ENCODE measurements at regions not wholly inside any gene's neighbourhood (a gene's known extent, or its start where the extent isn't known, plus 50 kb on each side); places are given as distances from the start of the nearest gene placed in this dataset.

DNA sequence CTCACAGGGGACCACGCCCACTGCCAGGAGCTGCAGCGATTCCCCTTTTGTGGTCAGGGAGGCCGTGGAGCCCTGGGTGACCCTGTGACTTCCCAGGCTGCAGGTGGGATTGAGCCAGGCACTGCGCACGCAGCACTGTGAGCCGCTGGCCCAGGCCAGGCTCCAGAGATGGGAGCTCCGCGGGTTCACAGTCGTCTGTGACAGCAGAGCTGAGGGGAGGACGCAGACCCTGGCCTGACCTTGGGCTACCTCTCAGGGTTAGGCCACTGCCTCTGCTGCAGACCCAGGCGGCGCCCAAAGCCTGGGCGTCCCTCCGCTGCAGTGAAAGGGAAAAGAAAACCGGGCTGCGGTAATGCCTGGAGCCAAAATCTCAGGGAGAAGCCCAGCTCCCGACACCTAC, 107.5 kb upstream of the GPR26 start:
- peak; percentile 36 for DNase-seq (ENCODE audit: low spot score)

DNA sequence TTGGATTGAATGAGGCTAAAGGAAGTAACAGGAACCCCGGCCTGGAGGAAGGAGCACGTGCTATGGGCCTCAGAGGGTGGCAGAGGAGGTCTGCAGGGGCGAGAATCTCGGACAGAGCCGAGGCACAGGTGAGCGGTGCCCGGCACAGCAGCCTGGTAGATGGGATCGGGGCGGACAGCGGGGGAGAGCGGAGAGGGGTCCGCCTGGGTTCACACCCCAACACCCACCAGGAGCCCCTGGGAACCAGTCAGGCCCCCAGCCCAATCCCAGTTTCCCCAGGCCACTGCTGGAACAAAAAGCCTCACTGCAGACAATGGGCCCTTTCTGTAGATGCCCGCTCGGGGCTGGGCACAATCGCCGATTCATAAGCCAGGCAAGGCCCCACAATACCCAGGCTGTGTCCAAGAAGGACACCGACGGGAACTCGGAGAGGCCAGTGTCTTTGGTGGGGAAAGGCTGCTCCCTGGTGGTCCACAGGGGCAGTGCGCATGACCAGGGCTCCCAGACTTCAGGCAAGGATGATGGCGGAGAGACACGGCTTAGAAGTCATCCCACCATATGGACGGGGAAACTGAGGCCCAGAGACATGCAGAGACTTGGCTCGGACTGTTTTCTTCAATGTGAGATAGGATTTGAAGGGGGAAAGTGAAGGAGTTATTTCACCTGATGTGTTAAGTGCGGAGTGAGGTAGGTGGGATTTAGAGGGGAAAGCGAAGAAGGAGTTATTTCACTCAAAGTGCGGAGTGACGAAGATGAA, 106.9 kb upstream of the GPR26 start:
- peak; percentile 82 for DNase-seq (ENCODE audit: low spot score)

DNA sequence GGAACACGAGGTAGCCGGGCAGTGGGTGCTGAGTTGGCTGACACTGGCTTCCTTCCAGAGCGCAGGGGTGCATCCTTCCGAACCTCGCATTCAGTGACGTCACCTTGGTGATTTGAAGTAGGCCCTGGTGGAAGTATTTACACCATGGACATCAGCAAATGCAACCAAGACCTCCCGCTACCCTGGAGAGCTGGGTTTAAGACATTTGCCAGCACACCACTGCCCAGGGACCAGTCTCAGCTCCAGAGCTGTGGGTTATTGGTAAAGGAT, 106.4 kb upstream of the GPR26 start:
- no peak for DNase-seq (ENCODE audit: low spot score)

DNA sequence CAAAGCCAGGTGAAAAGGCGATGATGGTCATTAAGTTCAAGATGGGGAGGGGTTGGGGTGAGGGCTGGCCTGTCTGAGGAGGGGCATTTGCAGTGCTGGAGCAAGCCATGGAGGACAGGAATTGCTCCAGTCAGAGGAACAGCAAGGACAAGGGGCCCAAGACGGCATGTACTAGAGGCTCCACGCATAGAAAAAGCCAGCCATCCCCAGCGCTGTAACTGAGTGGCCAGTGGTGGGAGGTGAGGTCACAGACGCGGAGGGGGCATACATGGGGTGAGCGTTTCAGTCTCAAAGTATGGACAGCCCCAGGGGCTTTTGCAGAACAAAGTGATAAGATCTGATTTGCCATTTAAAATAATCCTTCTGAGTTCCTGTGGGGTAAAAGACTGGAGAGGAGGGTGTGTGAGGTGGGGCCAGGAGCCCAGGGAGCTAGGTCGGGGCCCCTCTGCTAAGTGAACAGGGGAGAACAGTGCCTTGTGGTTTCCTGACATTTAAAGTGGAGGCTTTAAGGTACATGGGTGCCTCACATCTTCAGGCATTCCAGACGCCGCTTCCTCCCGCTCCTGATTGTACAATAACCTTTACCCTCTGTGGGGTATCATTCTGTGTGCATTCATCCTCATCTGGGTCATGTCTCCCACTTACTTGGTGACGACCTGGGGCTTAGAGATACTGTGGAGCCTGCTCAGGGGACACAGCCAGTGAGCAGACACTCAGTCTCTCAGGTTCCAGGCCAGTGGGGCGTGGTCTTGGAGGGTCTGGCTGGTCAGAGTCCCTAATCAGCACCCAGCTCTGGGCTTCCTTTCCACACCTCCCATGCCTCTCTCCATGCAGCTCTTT, 105.6 kb upstream of the GPR26 start:
- DNase-seq (ENCODE audit: low spot score) = peak; percentile 36

DNA sequence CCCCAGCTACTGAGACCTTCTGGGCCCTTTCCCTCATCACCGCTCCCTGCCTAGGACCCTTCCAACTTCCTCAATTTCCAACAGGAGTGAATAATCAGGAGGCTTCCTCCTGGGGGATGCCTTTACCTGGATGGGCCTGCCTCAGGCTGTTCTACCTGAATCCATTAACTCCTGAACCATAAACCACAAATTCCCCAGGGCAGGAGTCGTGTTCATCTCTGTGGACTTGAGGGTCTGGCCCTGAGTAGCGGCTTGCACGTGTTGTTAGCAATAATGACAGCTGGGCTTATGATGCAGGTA, 105.1 kb upstream of the GPR26 start:
- DNase-seq (ENCODE audit: low spot score) = peak; percentile 55

DNA sequence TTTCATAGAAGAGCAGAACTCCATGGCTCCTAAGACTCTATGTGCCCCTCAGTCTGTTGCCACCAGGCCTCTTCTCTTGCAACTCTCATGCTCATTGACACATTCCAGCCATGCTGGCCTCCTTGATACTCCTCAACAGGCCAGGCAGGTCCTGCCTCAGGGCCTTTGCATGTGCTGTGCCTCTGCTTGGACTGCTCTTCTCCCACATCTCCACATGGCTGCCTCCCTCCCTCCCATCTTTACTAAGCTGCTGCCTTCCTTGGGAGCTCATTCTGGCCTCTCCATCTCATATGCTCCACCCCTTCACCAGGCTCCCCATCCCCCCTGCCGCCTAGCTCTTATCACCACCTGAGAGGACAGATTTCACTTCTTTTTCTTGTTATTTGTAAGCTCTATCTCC, 103.8 kb upstream of the GPR26 start:
- DNase-seq (ENCODE audit: low spot score) = peak; percentile 42

DNA sequence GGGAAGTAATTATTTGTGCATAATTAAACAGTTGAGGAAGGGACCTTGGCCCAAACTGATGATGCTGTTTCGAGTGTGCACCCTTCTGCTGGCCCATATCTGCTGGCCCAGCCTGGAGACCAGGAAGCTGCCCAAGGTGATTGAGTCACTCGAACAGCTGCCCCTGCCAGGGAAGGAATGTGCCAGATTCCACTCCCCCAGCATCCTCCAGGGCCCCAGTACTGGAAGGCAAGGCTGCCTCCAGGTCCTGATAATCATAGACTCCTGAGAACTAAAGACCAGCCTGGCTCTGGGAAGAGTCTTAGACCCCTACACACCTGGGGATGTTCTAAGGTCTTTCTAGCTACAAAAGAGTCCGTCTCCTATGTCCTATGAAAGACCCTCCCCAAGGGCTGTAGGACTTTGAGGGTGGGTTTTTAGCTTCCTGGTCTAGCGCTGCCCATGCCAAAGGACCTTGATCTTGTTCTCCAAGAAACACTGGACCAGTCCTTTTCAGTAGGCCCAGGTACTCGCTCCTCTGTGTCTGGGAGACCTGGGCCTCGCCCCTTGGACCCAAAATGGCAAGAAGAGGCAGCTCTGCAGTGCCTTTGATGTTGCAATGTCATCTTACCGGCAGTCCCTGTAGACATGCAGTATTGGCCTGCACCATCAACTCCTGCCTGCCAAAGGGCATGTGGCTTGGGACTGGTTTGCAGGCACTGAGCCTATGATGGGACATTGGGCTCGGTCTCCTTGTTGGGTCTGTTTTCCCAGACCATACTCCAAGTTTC, 103.2 kb upstream of the GPR26 start:
- DNase-seq (ENCODE audit: low spot score) = peak; percentile 20

DNA sequence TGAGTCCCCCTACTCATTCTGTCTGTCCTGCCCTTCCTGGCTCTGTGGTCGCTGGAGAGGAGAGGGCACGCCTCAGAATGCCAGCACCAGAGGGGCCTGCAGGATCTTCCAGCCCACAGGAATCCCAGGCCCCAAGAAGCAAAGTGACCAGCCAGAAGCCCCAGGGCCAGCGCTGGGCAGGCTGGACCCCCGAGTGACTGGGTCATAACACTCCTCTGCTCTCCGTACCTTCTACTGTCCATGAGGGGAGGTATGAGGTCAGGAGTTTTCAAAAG, 102.6 kb upstream of the GPR26 start:
- peak; percentile 14 for DNase-seq (ENCODE audit: low spot score)

DNA sequence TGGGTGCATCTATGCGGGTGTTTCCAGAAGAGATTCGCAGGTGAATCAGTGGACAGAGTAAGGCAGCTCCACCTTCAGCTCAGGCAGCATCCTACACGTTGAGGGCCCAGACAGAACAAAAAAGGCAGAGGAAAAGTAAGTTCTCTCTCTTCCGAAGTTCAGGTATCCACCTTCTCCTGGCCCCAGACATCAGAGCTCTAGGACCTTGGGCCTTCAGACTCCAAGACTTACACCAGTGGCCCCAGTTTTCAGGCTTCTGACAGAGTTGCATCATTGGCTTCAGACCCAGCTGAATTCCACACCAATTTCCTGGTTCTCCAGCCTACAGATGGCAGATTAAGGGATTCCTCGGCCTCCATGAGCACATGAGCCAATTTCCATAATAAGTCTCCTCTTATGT, 102.2 kb upstream of the GPR26 start:
- peak; percentile 37 for DNase-seq (ENCODE audit: low spot score)

DNA sequence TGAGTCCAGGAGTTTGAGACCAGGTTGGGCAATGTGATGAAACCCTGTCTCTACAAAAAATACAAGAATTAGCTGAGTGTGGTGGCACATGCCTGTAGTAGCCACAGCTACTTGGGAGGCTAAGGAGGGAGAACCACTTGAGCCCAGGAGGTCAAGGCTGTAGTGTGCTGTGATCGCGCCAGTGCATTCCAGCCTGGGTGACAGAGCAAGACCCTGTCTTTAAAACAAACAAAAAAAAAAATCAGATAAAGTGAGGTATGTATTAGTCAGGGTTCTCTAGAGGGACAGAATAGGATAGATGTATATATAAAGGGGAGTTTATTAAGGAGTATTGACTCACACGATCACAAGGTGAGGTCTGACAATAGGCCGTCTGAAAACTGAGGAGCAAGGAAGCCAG, 101.5 kb upstream of the GPR26 start:
- no peak for DNase-seq (ENCODE audit: low spot score)

DNA sequence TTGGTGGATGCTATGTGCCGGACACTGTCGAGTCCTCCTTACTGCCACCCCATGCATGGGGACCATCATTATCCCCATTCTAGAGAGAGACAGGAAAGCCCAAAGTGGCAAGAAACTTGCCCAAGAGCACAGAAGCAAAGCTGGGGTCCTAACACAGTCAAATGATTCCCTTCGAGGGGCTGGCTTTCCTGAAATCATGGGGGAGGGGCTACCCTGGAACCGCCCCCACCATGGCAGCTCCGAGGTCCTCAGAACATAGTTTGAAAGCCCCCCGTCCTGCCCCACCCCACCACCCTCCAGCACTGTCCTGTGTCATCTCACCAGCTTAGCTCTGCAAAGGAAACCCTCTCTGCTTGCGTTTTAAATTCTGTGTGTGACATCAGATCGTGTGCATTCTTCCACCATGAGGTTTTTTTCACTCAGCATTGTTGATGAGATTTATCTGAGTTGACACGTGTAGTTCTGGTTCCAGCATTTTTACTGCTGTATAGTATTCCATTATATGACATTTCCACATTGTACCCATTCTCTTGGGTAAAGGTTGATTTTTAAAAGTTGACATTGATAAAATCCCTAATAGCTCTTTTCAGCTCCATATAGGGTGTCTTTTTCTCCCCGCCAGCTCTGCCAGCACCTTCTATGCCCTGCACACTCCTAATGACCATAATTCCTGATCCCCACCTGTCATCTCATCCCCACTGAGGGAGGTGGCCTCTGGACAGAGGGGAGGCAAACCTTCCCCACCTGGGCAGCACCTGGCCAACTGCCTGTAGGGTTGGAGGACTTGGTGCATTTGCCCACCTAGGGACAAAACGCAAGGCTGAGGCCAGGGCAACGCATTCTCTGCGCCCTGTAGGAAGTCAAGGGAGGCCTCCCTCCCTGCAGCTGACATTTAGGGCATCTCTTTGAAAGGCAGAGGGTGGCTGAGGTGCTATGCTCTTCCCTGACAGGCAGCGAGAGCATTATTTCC, 100.2 kb upstream of the GPR26 start:
- peak; percentile 49 for DNase-seq (ENCODE audit: low spot score)

DNA sequence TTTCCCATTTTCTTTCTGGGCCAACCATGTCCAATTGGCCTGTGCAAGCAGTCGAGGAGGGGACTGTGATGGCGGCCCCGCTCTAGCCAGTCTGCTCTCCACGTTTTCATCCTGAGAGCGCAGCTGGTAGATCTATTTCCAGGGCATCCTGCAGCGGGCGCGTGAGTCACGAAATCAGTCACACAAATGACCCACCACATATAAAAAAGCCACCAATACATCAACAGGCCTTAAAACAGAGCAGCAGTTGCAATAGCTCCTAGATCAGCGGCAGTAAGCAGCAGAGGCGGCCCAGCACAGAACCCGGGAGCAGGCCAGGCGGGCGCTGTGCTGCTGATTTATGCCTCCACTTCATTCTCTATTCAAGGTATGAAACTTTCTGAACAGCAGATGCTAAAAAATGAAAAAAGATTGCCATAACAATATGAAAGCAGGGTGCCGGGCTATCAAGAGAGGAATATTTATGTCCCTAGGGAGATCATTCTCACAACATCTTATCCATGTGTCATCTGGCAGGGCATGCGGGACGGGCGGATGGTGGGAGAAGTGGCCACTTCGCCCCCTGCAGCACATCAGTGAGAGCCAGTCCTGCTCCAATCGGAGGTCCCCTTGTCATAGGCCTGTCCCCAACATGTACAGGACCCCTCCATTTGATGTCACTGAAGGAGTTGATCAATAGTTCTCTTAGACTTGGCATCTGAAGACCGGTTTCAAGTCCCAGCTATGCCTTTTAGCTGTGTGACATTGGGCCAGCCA, 98.0 kb upstream of the GPR26 start:
- DNase-seq (ENCODE audit: low spot score) = peak; percentile 23

DNA sequence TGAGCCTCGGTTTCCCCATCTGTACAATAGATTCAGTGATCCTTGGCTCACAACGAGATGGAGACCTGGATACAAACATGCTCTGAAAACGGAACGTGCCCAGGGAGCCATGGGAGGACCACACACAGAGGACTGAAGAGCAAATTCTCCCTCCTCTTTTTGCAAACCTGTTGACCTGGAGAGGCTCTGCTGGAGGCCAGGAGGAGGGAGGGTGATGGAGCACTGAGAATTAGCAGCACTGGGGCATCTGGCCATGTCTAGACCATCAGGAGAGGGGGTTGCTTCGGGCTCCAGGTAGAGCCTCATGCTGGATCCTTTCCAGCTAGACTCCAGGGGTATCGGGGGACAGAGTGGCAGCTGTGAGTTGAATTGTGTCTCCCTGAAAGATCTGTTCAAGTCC, 97.4 kb upstream of the GPR26 start:
- peak; percentile 25 for DNase-seq (ENCODE audit: low spot score)

DNA sequence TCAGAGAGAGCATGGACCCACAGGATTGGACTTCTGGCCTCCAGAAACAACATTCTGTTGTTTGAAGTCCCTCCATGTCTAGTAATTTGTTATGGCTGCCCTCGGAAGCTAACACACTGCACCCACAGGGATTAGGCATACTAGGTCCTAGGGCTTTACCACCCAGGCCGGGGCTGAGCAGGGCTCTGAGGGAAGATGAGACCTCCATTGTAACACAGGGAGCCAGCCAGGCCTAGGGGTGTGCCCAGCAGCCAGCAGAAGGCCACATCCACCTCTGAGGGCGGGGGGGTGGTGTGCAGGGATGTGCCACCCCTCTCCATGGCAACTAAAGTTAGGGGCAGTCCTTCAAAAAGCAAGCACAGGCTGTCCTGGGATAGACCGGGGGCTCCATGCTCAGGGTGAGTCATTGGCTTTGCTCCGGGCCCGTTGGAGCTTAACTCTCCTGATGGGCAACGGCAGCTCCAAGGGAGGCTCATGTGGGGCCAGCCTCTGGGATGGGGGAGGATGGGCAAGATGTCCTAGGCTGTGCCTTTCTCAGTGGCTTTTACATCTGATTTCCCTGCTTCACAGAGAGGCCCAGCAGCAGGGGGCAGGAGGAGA, 96.6 kb upstream of the GPR26 start:
- peak; percentile 52 for DNase-seq (ENCODE audit: low spot score)

DNA sequence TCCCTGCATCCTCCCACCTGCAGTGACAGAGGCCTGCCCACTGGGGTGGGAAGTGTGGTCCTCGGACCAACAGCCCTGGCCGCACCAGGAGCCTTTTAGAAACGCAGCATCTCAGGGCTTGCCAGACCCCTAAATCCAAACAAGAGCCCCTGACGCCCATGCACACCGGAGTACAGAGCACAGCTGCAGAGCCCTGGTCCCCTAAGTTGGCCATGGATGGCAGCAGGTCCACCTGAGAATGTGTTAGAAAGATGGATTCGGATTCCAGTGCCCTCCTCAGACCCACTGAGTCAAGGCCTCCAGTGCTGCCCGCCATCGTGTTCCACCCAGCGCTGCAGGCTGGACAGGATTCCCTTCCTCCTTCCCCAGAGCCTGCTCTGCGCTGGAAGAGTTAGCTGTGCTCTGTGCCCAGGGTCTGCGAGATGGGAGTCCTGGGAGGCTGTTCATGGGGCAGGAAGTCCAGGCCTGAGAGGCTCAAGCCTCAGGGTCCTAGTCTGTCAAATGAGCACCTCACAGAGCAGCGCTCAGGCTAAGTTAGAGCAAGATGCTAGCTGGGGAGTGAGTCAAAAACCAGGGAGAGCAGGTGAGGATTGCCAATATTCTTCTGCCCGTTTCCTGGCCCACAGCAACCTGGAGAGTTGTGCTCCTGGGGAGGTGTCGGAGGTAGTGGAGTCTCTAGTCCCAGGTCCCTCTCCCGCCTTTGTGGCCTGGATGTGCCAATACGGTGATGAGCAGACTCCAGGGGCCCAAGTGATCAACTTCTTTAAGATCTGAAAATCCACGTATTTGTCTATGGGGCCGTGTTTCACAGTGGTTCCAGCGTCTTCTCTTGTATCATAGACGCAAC, 95.9 kb upstream of the GPR26 start:
- peak; percentile 34 for DNase-seq (ENCODE audit: low spot score)

DNA sequence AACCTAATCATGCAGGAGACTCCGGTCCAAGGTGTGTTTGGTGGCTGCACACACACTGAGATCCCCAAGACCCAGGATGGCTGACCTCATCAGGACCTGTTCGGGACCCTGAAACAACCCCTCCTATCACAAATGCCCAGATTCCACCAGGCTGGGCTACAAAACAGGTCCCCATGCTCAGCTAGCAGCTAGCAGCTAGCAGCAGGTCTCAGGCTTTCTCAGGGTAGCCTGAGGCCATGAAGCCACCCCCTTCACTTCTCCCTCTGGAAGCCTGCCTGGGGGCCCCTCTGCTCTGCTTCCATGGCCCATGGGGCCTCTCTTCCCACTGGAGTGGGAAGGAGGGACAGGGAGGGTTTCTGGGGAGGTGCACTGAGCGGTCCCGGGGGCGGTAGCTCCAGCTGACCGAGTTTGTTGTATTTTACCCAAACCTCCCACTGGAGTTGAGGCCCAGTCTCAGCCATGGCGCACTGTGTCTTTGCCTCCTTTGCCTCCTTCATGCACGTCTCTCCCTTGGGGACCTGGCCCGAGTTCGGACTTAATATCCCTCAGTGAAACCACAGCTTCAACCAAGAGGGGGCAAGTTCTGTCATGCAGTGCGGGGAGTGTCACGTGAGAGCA, 95.1 kb upstream of the GPR26 start:
- DNase-seq (ENCODE audit: low spot score) = peak; percentile 12

DNA sequence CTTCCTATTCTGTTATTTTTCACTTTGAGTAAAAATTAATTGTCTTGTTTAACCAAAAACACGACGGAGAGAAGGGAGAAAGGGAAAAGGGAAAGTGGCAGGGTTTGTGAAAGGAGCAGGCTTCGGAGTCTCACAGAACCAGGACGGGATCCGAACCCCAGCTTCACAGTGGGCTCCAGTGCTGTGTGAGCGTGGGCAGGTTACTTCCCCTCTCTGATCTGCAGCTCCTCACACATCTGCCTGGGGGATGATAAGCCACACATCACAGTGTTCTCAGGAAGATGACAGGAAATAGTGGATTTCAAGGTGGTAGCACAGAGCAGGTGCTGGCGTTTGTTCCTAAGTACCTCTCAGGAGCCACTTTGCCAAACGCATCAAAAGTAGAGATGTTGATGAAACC, 94.2 kb upstream of the GPR26 start:
- peak; percentile 4 for DNase-seq (ENCODE audit: low spot score)

DNA sequence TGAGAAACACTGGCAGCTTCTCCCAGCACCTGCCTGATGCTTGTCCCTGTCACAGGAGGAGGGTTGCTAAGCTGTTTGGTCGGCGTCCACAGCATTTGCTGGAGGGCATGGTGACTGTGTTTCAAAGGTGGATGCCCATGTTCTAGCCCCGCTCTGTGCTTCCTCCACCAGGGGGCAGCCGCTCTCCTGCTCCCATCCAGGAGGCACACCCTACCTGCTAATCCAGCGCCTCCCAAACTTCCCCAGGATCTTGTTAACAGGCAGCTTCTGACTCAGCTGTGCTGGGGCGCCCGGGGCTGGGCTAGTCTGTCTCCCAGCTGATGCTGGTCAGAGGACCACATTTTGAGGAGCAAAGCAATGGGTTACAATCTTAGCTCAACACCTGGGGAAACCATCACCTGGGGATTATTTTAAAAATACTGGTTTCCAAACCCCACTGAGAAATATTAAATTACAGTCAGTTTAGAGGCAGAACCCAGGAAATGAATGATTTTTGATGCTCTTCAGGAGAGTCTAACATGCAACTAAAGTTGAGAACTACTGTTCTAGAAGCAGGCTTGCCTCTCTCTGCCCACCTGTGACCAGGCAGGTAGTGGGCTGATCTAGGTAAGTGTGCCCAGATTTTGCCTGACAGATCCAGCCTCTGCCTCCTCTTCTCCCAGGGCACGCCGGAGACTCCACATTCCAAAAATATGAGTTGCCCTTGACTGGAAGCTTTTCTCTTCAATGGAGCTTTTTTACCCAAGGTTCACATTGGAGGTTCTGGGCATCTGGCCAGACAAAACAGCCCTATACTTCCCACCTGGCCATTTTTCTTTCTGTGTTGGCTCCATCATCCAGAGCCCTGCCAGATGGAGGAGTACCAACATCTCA, 92.7 kb upstream of the GPR26 start:
- peak; percentile 44 for DNase-seq (ENCODE audit: low spot score)

Measured in left forelimb (tissue), 1 donor.